GM15510 (cell line): ENCODE measurements at regions not wholly inside any gene's neighbourhood (a gene's known extent, or its start where the extent isn't known, plus 50 kb on each side); places are given as distances from the start of the nearest gene placed in this dataset.

Experiments used
- POLR2A ChIP-seq: IDR thresholded peaks from 3 replicates; pipeline ENCODE4 v1.6.1; 2011; ENCODE audit warnings: borderline replicate concordance; ENCODE audit not compliant: insufficient read length; ENCODE audit errors: extremely low read depth

GRCh38 chr13:40141859-40142555, 486.5 kb downstream of the COG6 start:
- TF ChIP-seq POLR2A: no peak

DNA sequence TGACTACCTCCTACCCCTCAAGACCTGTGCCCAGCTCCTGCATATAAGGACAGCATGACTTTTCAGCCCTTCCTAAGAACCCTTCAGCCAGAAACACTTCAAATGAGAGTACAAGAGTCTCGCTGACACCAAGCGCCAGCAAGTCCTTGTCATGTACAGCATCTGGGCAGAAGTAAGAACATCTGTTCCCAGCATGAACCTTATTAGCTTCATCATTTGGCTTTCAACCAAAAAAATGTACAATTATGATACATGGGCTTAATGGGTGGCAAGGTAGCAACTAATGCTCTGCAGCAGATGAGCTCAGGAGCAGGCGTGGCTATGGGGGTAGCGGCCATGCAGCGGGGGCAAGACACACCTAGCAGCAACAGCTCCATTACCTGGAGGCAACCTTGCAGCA, 487.6 kb downstream of the COG6 start:
- TF ChIP-seq POLR2A: no peak

GRCh38 chr13:40143559-40143958, 488.1 kb downstream of the COG6 start:
- no peak for TF ChIP-seq POLR2A

GRCh38 chr13:40145139-40145538, 489.7 kb downstream of the COG6 start:
- no peak for TF ChIP-seq POLR2A

DNA sequence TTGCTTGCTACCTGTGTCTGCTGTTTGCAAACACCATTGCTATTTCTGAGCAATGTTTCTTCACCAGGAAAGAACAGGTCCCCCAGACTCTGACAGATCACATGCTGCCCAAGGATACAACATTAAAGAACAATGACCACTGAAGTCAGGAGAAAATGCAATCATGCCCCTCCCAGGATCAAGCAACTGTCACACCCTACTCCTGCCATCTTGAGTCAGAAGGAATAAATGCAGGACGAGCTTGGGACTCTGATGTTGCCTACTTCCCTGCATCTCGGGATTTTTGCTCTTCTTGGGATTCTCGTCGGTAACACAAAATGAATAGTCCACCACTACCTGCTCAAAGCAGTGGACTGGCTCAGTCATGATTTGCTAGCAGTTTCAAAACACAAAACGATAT, 490.6 kb downstream of the COG6 start:
- TF ChIP-seq POLR2A: no peak

- TF ChIP-seq POLR2A: no peak
These were observed 491.2 kb downstream of the COG6 start for GRCh38 chr13:40146611-40147117.

DNA sequence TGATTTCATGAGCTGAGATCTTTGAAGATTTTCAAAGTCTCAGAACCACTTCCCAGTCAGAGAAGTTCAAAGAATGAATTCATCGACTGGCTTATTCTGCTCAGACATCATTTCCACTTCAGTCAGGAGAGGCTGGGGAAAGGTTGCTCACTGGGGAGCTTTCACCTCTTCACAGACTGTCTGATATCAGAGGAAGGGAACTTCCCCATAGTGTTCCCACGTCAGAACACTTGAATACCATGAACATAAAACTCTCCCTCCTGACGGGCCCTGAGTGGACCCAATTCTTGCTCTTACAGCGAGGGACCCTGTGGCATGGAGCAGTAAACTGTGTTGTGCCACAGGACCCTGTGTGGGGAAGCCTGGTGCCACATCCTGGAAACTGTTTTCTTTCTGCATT, 492.6 kb downstream of the COG6 start:
- TF ChIP-seq POLR2A: no peak

DNA sequence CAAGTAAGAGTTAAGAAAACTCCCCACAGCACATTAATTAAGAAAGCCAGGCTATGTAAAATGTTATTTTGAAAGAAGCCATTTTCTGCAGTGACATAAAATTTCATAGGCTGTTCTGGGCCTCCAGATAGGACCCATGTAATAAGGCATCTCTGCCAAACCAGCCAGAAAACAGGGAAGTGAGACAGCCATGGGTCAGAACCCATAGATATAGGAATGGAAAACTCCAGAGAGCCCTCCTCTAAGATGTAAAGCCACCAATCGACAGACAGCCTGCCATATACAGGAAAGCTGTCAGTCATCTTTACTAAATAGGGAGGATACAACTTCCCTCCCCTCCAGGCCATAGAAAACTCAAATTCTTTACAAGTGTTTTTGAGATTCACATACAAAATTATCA, 493.3 kb downstream of the COG6 start:
- no peak for TF ChIP-seq POLR2A

DNA sequence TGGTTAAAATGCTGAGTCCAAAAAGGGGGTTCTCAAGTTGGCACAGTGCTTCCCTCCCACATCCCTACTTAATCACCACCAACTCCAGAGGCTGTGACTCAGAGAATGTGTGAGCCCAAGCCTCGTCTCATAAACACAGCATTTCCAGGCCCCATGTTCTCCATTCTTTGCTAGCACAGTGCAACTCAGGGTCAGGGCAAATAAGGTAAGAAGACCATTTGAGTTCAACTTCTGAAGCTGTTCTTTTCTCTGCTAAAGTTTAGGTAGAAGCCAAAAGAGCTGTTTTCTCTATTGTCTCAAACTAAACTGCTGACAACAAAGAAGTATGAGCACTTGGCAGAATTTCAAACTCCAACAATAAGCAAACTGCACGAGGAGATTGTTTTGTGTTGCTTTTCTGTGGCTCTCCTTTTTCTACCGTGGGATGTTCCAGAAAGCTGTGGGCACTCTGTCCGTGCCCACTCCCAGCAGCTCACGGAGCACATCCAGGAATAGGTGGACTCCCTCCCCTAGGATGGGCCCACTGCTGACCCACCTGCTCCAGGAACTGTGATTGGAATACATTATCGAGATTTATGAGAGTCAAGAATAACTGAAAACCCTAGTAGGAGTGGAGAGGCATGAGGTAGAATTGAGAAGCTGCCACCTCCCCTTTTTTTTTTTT, 494.3 kb downstream of the COG6 start:
- no peak for TF ChIP-seq POLR2A

GRCh38 chr13:40151673-40152072, 496.2 kb downstream of the COG6 start:
- TF ChIP-seq POLR2A: no peak

DNA sequence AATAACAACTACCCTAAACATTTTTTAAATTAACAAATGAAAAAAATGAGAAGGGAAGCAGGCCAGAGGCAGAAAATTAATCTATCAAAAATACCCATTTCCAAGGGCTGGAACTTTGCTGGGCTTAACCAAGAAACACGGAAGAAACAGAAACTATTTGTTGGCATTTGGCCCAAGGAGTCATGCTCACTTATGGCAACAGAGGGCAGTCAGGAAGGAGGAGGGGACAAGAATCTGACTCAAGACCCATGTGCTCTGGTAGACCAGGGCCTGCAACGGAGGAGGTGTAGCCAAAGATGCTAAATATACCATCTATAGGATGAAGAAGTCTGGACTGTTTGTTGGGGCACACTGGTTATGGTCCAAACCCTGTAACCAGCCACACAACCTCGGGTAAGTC, 496.7 kb downstream of the COG6 start:
- no peak for TF ChIP-seq POLR2A

DNA sequence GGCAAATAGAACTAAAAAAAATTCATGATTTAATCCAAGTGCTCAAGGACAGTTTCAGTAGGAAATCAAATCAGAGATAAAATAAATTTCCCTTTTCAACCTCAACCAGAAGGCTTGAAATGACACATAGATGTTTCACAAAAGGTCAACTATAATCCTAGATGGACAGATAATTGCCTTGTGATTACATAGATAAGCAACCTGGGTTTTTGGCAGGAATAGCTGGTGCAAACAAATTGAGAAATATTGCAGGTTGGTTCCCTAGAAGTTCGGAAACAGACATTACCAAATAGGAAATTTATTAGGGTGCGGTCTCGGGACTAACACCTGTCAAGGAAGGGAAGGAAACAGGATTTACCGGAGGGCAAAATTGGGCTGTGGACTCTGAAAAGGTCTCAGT, 497.5 kb downstream of the COG6 start:
- TF ChIP-seq POLR2A: no peak

DNA sequence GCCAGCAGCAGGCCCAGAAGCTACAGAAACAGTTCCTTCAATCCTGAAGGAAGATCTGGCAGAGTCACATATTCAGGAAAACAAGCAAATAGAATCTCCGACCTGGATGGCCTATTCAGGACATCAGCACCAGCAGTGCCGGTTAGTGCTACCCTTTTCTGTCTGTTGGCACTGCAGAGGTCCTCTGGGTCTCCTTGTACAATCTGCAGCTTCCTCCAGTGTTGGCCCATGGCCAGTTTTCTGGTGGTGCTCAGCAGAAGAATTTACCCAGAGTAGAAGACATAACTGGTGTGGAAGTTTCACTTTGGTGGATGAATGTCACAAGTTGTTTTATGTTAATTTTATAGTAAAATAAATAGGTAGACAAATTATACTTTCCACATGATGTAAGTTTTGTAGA, 498.1 kb downstream of the COG6 start:
- TF ChIP-seq POLR2A: no peak

- no peak for TF ChIP-seq POLR2A
These were observed 499.7 kb downstream of the COG6 start for GRCh38 chr13:40155201-40155600.

- TF ChIP-seq POLR2A: no peak
These were observed 502.8 kb downstream of the COG6 start for GRCh38 chr13:40158218-40158617.

- TF ChIP-seq POLR2A: no peak
These were observed 503.3 kb downstream of the COG6 start for GRCh38 chr13:40158757-40159156.
